ENCODE measurements at regions not wholly inside any gene's neighbourhood (a gene's known extent, or its start where the extent isn't known, plus 50 kb on each side); places are given as distances from the start of the nearest gene placed in this dataset.
A peak's percentile ranks its signal among the peaks of the same experiment; 100 is the strongest.

- ATAC-seq (ENCODE audit: low read depth in 2 of 2) (no peak), DNase-seq (no peak)
- peaks cover 0 to 7% (median 3%) of the 10 kb centered on the region in 7 donors for H3K9me3 Mint-ChIP-seq
- H3K27me3 Mint-ChIP-seq = no peaks in the 10 kb centered on the region
- no peak overlapping the region for H3K27ac Mint-ChIP-seq
- H3K36me3 Mint-ChIP-seq = no peaks in the 10 kb centered on the region
- H3K4me3 Mint-ChIP-seq = no peak overlapping the region
- H3K4me1 Mint-ChIP-seq = no peaks in the 10 kb centered on the region
These were observed 725.8 kb upstream of the KIRREL3 start for GRCh38 chr11:127726367-127726766.

- H3K9me3 Mint-ChIP-seq = peaks cover 0 to 4% (median 0%) of the 10 kb centered on the region in 7 donors
- ATAC-seq (ENCODE audit: low read depth in 2 of 2) (no peak), DNase-seq (no peak)
- H3K4me1 Mint-ChIP-seq = no peaks in the 10 kb centered on the region
- H3K27ac Mint-ChIP-seq = no peak overlapping the region
- H3K4me3 Mint-ChIP-seq = no peak overlapping the region
- no peaks in the 10 kb centered on the region for H3K36me3 Mint-ChIP-seq
- no peaks in the 10 kb centered on the region for H3K27me3 Mint-ChIP-seq
These were observed 723.1 kb upstream of the KIRREL3 start for GRCh38 chr11:127723714-127724113.

DNA sequence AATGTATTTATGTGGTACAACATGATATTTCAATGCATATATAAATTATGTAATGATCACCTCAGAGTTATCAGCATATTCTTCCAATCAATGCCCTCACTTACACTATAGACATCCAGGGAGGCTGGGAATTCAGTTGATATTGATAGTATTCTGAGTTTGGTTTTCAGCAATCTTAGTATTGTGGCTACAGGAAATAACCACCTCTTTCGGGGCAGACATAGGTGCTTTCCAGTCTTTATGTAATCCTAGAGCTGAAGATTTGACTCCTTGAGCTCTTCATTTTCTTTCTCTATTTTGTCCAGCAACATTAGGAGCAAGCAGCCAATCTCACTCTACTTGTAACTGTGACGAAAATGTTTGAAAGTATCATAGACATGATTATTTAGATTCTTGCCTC, 712.7 kb upstream of the KIRREL3 start:
- ATAC-seq (ENCODE audit: low read depth in 2 of 2) (no peak), DNase-seq (no peak)
- Mint-ChIP-seq H3K9me3 (peaks cover 0 to 8% (median 0%) of the 10 kb centered on the region in 7 donors), H3K27ac (no peak overlapping the region), H3K27me3 (no peaks in the 10 kb centered on the region), H3K4me1 (no peaks in the 10 kb centered on the region), H3K4me3 (no peak overlapping the region), H3K36me3 (no peaks in the 10 kb centered on the region)

DNA sequence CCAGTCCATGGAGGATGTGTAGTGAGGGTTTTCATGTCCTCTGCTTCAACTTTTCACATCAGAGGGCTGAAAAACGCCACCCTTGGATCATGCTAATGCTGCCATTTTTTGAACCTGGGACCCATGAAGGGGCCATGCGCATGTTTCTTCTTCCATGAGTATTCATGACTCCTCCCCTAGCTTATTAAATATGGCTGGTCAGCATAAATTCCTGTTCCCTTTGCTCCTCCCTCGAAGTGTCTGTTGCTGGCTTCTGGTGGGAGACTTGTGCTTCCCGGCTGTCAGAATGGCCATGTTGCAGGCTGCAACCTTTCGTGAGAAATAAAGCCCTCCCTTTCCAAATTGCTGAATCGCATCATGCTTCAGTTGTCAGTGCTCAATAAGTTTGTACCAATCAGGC, 711.2 kb upstream of the KIRREL3 start:
- ATAC-seq (ENCODE audit: low read depth in 2 of 2) (no peak), DNase-seq (no peak)
- H3K27ac Mint-ChIP-seq = peak overlapping the region in 1 of 6 donors; percentile 22
- peaks cover 0 to 8% (median 0%) of the 10 kb centered on the region in 7 donors for H3K9me3 Mint-ChIP-seq
- H3K27me3 Mint-ChIP-seq = peaks cover 0 to 4% (median 0%) of the 10 kb centered on the region in 3 donors
- H3K4me1 Mint-ChIP-seq = no peaks in the 10 kb centered on the region
- H3K4me3 Mint-ChIP-seq = no peak overlapping the region
- H3K36me3 Mint-ChIP-seq = no peaks in the 10 kb centered on the region

DNA sequence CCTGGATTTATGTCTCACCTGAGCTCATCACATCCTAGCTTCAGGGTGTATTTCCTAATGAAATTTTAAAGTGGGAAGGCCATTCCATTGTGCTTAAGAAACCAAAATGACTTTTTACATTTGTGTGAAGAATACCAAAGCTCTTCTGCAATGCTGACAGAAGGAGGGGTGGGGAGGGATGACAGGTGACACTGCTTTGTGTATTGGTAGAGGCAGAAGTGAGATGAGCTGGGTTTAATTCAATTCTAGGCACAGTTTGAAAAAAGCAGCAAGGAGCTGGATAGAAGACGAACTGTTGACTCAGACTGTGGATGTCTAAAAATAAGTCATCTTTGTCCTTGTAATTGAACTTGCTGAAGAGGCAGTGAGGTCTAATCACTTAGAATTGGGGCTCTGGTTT, 710.3 kb upstream of the KIRREL3 start:
- no peak overlapping the region for H3K4me3 Mint-ChIP-seq
- no peaks in the 10 kb centered on the region for H3K4me1 Mint-ChIP-seq
- H3K9me3 Mint-ChIP-seq = peaks cover 0 to 5% (median 0%) of the 10 kb centered on the region in 7 donors
- ATAC-seq (ENCODE audit: low read depth in 2 of 2) (no peak), DNase-seq (no peak)
- no peaks in the 10 kb centered on the region for H3K36me3 Mint-ChIP-seq
- no peak overlapping the region for H3K27ac Mint-ChIP-seq
- peaks cover 0 to 4% (median 0%) of the 10 kb centered on the region in 3 donors for H3K27me3 Mint-ChIP-seq

GRCh38 chr11:127709960-127710359, 709.4 kb upstream of the KIRREL3 start:
- H3K4me3 Mint-ChIP-seq = no peak overlapping the region
- H3K4me1 Mint-ChIP-seq = no peaks in the 10 kb centered on the region

GRCh38 chr11:127693686-127694085, 693.1 kb upstream of the KIRREL3 start:
- Mint-ChIP-seq H3K9me3 (peaks cover 0 to 25% (median 0%) of the 10 kb centered on the region in 7 donors), H3K27ac (no peak overlapping the region), H3K4me1 (no peaks in the 10 kb centered on the region), H3K27me3 (no peaks in the 10 kb centered on the region), H3K36me3 (no peaks in the 10 kb centered on the region), H3K4me3 (no peak overlapping the region)
- DNase-seq (no peak), ATAC-seq (ENCODE audit: low read depth in 2 of 2) (no peak)

More at GRCh38 chr11:127709960-127710359, 709.4 kb upstream of the KIRREL3 start:
- DNase-seq = no peak
- ATAC-seq (ENCODE audit: low read depth in 2 of 2) = no peak
- no peaks in the 10 kb centered on the region for H3K36me3 Mint-ChIP-seq
- H3K27ac Mint-ChIP-seq = no peak overlapping the region
- peaks cover 0 to 4% (median 0%) of the 10 kb centered on the region in 3 donors for H3K27me3 Mint-ChIP-seq
- peaks cover 0 to 5% (median 0%) of the 10 kb centered on the region in 7 donors for H3K9me3 Mint-ChIP-seq

DNA sequence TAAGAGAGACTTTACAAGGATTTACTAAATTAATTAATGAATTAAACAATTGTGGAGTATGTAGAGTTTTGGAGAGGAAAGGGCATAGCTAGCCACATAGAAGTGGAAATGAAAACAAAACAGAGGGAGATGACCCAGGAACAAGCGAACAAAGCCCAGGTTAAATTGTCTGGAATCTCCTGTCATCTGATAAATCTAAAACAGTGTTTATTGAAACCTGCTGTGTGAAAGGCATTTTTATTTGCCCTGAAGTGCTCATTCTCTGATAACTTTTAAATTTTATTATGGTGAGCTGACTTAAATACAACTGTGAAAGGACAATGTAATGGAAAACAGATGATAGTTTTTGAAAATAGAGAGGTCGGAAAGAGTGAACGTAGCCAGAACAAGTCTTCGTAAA, 682.8 kb upstream of the KIRREL3 start:
- Mint-ChIP-seq H3K27ac (no peak overlapping the region), H3K4me3 (no peak overlapping the region), H3K9me3 (peaks cover 0 to 9% (median 0%) of the 10 kb centered on the region in 7 donors), H3K4me1 (no peaks in the 10 kb centered on the region), H3K27me3 (no peaks in the 10 kb centered on the region), H3K36me3 (no peaks in the 10 kb centered on the region)
- ATAC-seq (ENCODE audit: low read depth in 2 of 2) = no peak
- DNase-seq = no peak

DNA sequence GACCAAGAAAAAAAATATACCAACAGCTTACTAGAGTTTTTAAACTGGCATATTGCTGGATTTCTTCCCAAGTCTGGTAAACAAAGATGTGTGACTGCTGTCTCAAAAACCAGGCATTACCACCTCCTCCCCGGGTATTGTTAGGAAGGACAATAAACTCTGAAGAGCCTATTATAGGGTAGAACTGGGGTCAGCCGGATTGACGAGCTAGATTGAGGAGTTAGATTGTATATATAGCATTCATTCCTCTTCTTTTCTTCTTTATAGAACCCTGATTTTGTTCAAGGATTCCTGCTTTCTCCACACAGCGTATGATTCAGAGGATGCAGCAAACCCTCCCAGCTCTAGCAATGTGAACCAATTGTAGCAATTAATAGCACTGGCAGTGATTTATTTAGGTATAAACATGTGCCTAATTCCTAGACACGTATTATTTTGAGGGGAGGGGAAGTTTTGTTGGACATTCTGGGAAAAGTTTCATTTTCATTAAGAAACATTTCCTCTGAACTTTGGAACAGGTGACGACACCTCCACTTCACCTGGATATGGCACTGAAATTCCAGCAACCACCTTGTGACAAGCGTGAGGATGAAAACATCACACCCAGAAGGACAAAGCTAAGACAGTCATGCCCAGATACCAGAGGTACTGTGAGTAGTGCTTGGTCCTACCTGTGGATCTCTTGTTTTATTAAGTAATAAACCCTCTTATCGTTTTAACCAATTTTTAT, 679.4 kb upstream of the KIRREL3 start:
- Mint-ChIP-seq H3K4me3 (no peak overlapping the region), H3K27ac (no peak overlapping the region), H3K36me3 (no peaks in the 10 kb centered on the region), H3K27me3 (no peaks in the 10 kb centered on the region), H3K4me1 (no peaks in the 10 kb centered on the region), H3K9me3 (peaks cover 0 to 17% (median 0%) of the 10 kb centered on the region in 7 donors)
- no peak for ATAC-seq (ENCODE audit: low read depth in 2 of 2)
- no peak for DNase-seq

DNA sequence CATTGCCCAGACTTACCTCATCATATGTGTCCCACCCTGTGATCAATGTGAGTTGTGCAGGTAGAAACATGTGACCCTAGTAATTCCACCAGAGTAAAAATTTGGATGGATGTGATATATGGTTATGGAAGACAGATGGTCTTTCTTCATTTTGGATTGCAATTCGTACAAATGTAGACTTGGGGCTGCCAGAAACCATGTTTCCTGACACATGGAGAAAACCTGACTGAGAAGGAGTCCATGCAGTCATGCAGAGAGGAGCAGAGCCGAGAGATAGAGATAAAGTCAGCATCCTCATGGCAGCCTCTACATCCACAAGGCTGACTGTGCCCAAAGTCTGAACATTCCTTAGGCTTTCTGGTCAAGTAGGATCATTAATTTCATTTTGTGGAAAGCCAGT, 678.1 kb upstream of the KIRREL3 start:
- no peak for ATAC-seq (ENCODE audit: low read depth in 2 of 2)
- no peak overlapping the region for H3K4me3 Mint-ChIP-seq
- no peaks in the 10 kb centered on the region for H3K27me3 Mint-ChIP-seq
- no peak overlapping the region for H3K27ac Mint-ChIP-seq
- no peaks in the 10 kb centered on the region for H3K36me3 Mint-ChIP-seq
- DNase-seq = no peak
- H3K9me3 Mint-ChIP-seq = peaks cover 0 to 17% (median 0%) of the 10 kb centered on the region in 7 donors
- H3K4me1 Mint-ChIP-seq = no peaks in the 10 kb centered on the region

GRCh38 chr11:127677660-127678425, 677.3 kb upstream of the KIRREL3 start:
- Mint-ChIP-seq H3K4me1 (no peaks in the 10 kb centered on the region), H3K36me3 (no peaks in the 10 kb centered on the region), H3K9me3 (peaks cover 0 to 17% (median 0%) of the 10 kb centered on the region in 7 donors), H3K4me3 (no peak overlapping the region), H3K27me3 (no peaks in the 10 kb centered on the region), H3K27ac (no peak overlapping the region)
- DNase-seq (no peak), ATAC-seq (ENCODE audit: low read depth in 2 of 2) (no peak)

DNA sequence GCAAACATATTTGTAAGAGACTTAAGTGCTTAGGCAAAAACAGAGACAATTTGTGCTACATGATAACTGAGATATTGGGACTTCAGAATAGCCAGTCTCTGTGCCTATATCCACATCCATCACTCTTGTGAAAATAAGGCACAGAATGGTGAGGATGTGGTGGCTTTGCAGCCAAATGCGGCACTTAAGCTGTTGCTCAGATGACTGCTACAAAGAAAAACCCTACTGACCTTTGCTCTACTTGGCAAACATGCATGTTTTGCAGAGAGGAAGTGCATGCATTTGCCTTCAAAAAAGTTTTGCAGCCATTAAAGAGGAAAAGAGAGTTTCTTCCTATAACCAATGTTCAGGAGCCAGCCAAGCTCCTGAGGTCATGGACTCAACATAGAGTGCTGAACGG, 675.0 kb upstream of the KIRREL3 start:
- ATAC-seq (ENCODE audit: low read depth in 2 of 2) (no peak), DNase-seq (no peak)
- Mint-ChIP-seq H3K9me3 (peaks cover 0 to 15% (median 0%) of the 10 kb centered on the region in 7 donors), H3K4me1 (no peaks in the 10 kb centered on the region), H3K4me3 (no peak overlapping the region), H3K36me3 (no peaks in the 10 kb centered on the region), H3K27ac (no peak overlapping the region), H3K27me3 (no peaks in the 10 kb centered on the region)

GRCh38 chr11:127674754-127675153, 674.2 kb upstream of the KIRREL3 start:
- DNase-seq (no peak), ATAC-seq (ENCODE audit: low read depth in 2 of 2) (no peak)
- no peak overlapping the region for H3K27ac Mint-ChIP-seq
- H3K27me3 Mint-ChIP-seq = no peaks in the 10 kb centered on the region
- no peaks in the 10 kb centered on the region for H3K36me3 Mint-ChIP-seq
- peaks cover 0 to 13% (median 0%) of the 10 kb centered on the region in 7 donors for H3K9me3 Mint-ChIP-seq
- H3K4me3 Mint-ChIP-seq = no peak overlapping the region
- no peaks in the 10 kb centered on the region for H3K4me1 Mint-ChIP-seq

All from naive B cell (primary cell).